ENCODE measurements at regions not wholly inside any gene's neighbourhood (a gene's known extent, or its start where the extent isn't known, plus 50 kb on each side); places are given as distances from the start of the nearest gene placed in this dataset.

DNA sequence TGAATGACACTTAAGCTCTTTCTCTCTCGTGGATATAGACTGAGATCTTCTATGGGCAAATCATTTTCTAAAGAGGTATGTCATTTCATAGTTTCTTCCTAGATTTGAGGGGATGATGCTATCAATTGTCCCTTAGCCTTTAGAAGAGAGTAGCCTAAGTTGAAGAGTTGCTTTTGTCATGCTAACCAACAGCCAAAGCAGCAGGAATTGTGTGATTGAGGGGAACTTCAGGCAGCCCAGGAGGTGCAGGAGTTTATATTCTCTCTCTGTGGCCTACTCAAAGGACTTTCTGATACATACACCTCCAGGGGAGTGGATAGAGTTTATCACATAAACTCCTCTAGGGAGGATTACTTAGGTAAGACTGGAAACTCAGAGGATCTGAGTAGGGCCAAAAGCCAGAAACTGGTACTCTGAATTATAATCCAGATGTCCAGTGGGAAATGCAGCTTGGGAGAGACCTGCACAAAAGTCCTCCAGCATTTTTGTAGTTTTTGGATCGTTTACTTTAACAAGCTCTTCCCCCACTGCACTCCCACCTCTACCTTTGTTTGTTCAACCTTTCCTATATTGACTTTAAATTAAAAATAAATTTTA, 150.7 kb upstream of the CCDC68 start:
- TF ChIP-seq, protein P1, sequence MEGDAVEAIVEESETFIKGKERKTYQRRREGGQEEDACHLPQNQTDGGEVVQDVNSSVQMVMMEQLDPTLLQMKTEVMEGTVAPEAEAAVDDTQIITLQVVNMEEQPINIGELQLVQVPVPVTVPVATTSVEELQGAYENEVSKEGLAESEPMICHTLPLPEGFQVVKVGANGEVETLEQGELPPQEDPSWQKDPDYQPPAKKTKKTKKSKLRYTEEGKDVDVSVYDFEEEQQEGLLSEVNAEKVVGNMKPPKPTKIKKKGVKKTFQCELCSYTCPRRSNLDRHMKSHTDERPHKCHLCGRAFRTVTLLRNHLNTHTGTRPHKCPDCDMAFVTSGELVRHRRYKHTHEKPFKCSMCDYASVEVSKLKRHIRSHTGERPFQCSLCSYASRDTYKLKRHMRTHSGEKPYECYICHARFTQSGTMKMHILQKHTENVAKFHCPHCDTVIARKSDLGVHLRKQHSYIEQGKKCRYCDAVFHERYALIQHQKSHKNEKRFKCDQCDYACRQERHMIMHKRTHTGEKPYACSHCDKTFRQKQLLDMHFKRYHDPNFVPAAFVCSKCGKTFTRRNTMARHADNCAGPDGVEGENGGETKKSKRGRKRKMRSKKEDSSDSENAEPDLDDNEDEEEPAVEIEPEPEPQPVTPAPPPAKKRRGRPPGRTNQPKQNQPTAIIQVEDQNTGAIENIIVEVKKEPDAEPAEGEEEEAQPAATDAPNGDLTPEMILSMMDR (IDR thresholded peaks at IDR 0.05) = no peak
- TF ChIP-seq POLR2A (IDR thresholded peaks at IDR 0.05) = no peak

All from body of pancreas (tissue), 4 donors.